GM21367 (cell line): ENCODE measurements at regions not wholly inside any gene's neighbourhood (a gene's known extent, or its start where the extent isn't known, plus 50 kb on each side); places are given as distances from the start of the nearest gene placed in this dataset.
"Not testable (repeated sequence)": the region's sequence is repeated elsewhere in the genome, so short reads cannot be mapped to it uniquely, and the experiment has no call there.

ENCODE experiments used
- ATAC-seq: cut with Tn5 transposase; IDR thresholded peaks from one replicate; pipeline ENCODE4 v1.9.1; 2021; ENCODE audit not compliant: unreplicated experiment

DNA sequence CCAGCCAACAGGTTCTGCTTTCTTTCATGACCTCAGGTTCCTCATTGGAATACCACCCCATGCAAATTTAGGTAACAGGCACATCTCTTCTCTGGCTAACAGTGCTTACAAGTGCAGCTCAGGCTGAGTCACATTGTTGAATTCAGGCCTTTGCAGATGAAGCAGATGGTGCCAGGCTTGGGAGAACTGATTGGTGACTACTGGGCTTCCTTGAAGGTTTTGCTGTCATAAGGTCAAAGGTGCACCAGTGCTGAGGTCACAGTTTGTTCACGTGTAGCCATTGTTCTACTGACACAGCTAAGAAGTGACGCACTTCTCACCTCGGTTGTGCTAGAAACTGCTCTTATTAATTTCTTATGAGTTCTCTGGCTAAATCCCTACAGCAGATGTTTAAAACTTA, 128.6 kb upstream of the BMPER start:
- no peak for ATAC-seq

- no peak for ATAC-seq
Measured at GRCh38 chr7:33778195-33778594, 127.1 kb upstream of the BMPER start.

DNA sequence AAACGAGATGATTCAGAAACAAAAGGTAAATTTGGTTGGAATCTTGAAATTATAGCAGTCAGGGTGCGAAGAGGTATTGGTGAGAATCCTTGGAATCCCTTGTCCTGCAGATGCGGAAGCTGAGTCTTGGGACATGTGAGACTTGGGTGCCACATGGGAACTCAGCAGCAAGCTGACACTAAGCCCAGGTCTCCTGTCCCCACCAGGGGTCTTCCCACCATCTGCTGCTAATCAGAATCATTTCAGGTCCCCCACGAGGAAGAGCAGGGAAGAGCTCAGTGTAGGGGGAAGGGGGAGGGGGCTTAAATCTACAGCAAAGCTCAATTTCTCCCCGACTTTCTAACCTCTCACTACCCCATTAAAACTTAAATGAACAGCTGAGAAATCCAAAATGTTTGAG, 126.1 kb upstream of the BMPER start:
- no peak for ATAC-seq

GRCh38 chr7:33781167-33781566, 124.2 kb upstream of the BMPER start:
- ATAC-seq = no peak

GRCh38 chr7:33781796-33782195, 123.5 kb upstream of the BMPER start:
- no peak for ATAC-seq

- ATAC-seq = no peak
Measured at GRCh38 chr7:33784000-33784399, 121.3 kb upstream of the BMPER start.

GRCh38 chr7:33788531-33788930, 116.8 kb upstream of the BMPER start:
- no peak for ATAC-seq

DNA sequence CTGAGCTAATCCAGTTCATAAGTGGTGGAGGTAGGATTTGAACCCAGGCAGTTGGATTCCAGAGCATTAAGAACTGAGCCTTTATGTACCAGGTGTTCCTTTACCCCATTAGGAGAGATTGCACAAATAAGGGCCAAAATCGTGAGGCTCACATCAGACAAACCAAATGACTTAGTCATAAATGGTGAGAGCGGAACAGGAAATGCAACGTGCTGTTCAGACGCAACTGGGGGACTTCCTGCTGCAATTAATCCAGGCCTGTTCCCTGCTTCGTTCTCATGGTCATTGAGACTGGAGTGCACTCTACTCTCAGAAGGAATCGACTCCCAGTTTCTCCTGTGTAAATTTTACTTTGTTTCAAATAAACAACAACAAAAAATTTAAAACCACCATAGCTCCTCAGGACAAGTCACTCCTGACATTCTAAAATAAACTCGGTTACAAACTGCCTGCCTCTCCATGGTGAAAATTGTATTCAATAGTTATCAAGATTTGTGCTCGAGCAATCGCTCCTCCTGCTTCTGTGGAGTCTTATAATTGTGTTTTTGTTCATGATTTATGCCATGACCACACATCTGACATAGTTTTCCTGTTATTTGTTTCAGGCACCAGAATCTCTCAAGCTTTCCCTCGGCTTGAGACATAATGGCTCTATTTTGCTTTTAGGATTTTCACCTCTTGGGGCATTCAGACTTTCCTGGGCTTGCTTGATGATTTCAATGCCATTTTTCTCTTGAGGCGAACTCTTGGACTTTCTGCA, 115.3 kb upstream of the BMPER start:
- no peak for ATAC-seq

- ATAC-seq = no peak
Measured at GRCh38 chr7:33790746-33791145, 114.6 kb upstream of the BMPER start.

DNA sequence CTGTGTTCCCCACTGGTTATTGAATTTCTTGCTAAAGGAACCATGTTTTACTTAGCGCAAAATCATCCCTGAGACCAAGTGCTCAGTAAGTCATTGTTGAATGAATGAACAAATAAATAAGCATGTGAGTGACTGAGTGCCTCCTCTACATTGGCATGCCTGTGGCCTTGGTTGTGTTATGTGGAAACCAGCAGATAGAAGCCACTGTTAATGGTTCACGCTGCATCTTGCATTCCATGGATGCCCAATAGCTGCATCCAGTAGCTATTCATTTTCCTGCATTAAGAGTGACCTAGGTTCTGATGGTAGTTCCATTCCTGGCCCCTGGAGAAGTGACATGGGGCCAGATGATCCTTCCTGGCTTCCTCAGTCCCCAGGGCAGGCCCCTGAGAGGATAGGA, 113.3 kb upstream of the BMPER start:
- ATAC-seq = no peak

- no peak for ATAC-seq
Measured at GRCh38 chr7:33792547-33793105, 112.7 kb upstream of the BMPER start.

GRCh38 chr7:33793616-33794015, 111.7 kb upstream of the BMPER start:
- ATAC-seq = no peak

- ATAC-seq = no peak
Measured at GRCh38 chr7:33794419-33794818, 110.9 kb upstream of the BMPER start.

- no peak for ATAC-seq
Measured at GRCh38 chr7:33794959-33795358, 110.4 kb upstream of the BMPER start.

- no peak for ATAC-seq
Measured at GRCh38 chr7:33796538-33796937, 108.8 kb upstream of the BMPER start.

DNA sequence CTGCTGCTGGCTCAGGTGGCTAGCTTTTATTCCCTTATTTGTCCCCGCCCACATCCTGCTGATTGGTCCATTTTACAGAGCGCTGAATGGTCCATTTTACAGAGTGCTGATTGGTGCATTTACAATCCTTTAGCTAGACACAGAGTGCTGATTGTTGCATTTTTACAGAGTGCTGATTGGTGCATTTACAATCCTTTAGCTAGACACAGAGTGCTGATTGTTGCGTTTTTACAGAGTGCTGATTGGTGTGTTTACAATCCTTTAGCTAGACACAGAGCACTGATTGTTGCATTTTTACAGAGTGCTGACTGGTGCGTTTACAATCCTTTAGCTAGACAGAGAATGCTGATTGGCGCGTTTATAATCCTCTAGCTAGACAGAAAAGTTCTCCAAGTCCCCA, 107.8 kb upstream of the BMPER start:
- not testable (repeated sequence) for ATAC-seq

DNA sequence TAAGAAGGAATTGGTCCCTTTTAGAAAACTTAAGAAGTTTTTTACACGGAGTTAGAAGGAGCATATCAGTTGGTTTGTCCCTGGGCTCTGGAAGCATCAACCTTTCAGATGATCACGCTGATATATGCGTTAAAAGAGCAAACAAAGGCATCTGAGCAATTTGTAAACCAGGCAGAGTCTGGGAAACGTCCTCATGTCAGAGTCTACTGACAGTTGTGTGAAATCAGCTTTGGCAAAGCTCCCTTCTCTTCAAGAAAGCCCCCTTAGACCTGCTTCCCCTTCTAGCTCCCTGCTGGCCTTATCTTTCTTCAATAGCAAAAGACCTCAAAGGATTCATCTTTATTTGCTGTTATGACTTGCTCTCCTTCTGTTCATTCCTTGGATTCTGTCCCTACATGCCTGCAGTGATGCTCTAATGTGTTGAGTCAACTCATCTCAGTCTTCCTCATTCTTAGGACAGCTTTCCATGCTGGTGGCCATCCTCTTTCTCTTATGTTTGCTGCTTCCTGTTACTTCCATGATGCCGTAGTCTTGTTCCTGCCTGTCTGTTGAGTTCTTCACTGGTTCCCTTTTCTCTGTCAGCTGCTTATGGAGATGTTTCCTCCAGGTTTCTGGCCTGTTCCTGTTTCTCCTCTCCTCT, 106.5 kb upstream of the BMPER start:
- no peak for ATAC-seq

DNA sequence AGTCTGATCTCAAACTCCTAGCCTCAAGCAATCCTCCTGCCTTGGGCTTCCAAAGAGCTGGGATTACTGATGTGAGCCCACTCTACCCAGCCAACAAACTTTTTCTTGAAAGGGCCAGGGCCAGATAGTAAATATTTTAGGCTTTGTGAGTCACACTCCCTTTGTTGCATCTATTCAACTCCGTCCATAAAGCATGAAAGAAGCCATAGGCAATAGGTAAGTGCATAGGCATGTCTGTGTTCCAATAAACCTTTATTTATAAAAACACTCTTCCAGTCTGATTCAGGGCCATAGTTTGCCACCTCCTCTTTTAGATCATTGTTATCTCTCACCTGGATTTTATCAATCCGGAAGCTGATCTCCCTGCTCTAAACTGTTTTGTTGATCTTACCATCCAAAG, 105.6 kb upstream of the BMPER start:
- ATAC-seq = no peak

- no peak for ATAC-seq
Measured at GRCh38 chr7:33802600-33802999, 102.7 kb upstream of the BMPER start.

DNA sequence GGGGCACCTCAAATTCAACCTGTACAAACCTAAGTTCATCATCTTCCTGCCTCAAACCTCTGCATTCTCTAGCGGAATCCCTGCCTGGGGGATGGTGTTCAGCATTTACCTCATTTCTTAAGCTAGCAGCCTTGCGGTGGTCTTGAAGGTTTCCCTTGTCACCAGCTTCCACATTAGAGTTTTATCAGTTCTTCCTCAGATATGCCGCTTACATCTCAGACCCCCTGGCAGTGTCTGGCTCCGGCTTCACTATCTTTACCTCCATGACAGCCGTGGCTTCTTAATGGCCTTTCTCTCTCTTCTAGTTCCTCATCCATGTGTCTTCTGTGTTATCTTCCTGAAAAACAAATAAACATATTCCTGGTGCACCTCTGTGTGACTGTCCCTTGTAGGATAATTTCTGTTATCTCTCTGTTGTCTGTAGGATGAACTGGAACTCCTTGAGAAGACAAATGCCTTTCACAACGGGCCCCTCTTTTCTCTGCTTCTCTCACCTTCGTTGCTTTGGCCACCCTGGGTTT, 101.1 kb upstream of the BMPER start:
- no peak for ATAC-seq

GRCh38 chr7:33805630-33806233, 99.6 kb upstream of the BMPER start:
- ATAC-seq = no peak
